Parathyroid adenoma (tissue), 2 donors: ENCODE measurements at regions not wholly inside any gene's neighbourhood (a gene's known extent, or its start where the extent isn't known, plus 50 kb on each side); places are given as distances from the start of the nearest gene placed in this dataset.

Experiments
- H2AFZ ChIP-seq: fragments of 300-600 bp; sonication (generic); one replicate; pipeline ENCODE4 v1.7.0; 2017; ENCODE audit warnings: antibody characterized with exemption, mild to moderate bottlenecking
- H3K27ac ChIP-seq: fragments of 300-600 bp; sonication (generic); one replicate; pipeline ENCODE4 v1.7.0; 2017
- H3K27me3 ChIP-seq: fragments of 300-600 bp; sonication (generic); one replicate; pipeline ENCODE4 v1.7.0; 2017; ENCODE audit warnings: low read length; ENCODE audit not compliant: control insufficient read depth, insufficient read depth
- H3K36me3 ChIP-seq: fragments of 300-600 bp; sonication (generic); one replicate; pipeline ENCODE4 v1.7.0; 2017; ENCODE audit warnings: low read length; ENCODE audit not compliant: control insufficient read depth, insufficient read depth
- H3K4me1 ChIP-seq: fragments of 300-600 bp; sonication (generic); one replicate; pipeline ENCODE4 v1.7.0; 2017; ENCODE audit warnings: control low read depth
- H3K4me2 ChIP-seq: fragments of 300-600 bp; sonication (generic); one replicate; pipeline ENCODE4 v1.7.0; 2017; ENCODE audit warnings: low read length
- H3K4me3 ChIP-seq: fragments of 300-600 bp; sonication (generic); one replicate; pipeline ENCODE4 v1.7.0; 2017; ENCODE audit warnings: low read depth, low read length
- H3K79me2 ChIP-seq: fragments of 300-600 bp; sonication (generic); one replicate; pipeline ENCODE4 v1.7.0; 2017; ENCODE audit warnings: control low read depth
- H3K9ac ChIP-seq: fragments of 300-600 bp; sonication (generic); one replicate; pipeline ENCODE4 v1.7.0; 2017; ENCODE audit warnings: mild to moderate bottlenecking
- H3K9me3 ChIP-seq: fragments of 300-600 bp; sonication (generic); one replicate; pipeline ENCODE4 v1.7.0; 2017; ENCODE audit warnings: low read length; ENCODE audit not compliant: control insufficient read depth
- CTCF ChIP-seq: fragments of 300-600 bp; sonication (generic); IDR thresholded peaks from one replicate; pipeline ENCODE4 v1.7.0; 2017; ENCODE audit warnings: antibody characterized with exemption, mild to moderate bottlenecking
- donor health status: primary hyperparathyroidism.

- no peak for TF ChIP-seq CTCF
Observed at GRCh38 chr12:115758877-115759620, 518.4 kb downstream of the MED13L start.

GRCh38 chr12:115758183-115758582 is 519.3 kb downstream of the MED13L start:
- TF ChIP-seq CTCF = no peak

More at GRCh38 chr12:115758877-115759620, 518.4 kb downstream of the MED13L start:
- H3K4me3 ChIP-seq = no peak overlapping the region
- no peaks in the 10 kb centered on the region for H3K4me1 ChIP-seq
- H3K27me3 ChIP-seq = peaks cover 7% of the 10 kb centered on the region
- H3K79me2 ChIP-seq = no peaks in the 10 kb centered on the region
- no peak overlapping the region for H3K27ac ChIP-seq
- no peak overlapping the region for H3K9ac ChIP-seq
- no peaks in the 10 kb centered on the region for H3K36me3 ChIP-seq
- H3K4me2 ChIP-seq = no peak overlapping the region
- no peaks in the 10 kb centered on the region for H3K9me3 ChIP-seq
- H2AFZ ChIP-seq = no peak overlapping the region

GRCh38 chr12:115756804-115757203 is 520.7 kb downstream of the MED13L start:
- no peak for TF ChIP-seq CTCF
- no peaks in the 10 kb centered on the region for H3K9me3 ChIP-seq
- no peaks in the 10 kb centered on the region for H3K79me2 ChIP-seq
- H3K27ac ChIP-seq = no peak overlapping the region
- no peak overlapping the region for H2AFZ ChIP-seq
- no peaks in the 10 kb centered on the region for H3K4me1 ChIP-seq
- H3K27me3 ChIP-seq = peaks cover 7% of the 10 kb centered on the region
- H3K4me2 ChIP-seq = no peak overlapping the region
- no peaks in the 10 kb centered on the region for H3K36me3 ChIP-seq
- H3K4me3 ChIP-seq = no peak overlapping the region
- no peak overlapping the region for H3K9ac ChIP-seq

More at GRCh38 chr12:115758183-115758582, 519.3 kb downstream of the MED13L start:
- H3K4me3 ChIP-seq = no peak overlapping the region
- H3K4me2 ChIP-seq = no peak overlapping the region
- H3K79me2 ChIP-seq = no peaks in the 10 kb centered on the region
- no peak overlapping the region for H3K27ac ChIP-seq
- H3K27me3 ChIP-seq = peaks cover 7% of the 10 kb centered on the region
- H3K4me1 ChIP-seq = no peaks in the 10 kb centered on the region
- H3K9ac ChIP-seq = no peak overlapping the region
- no peaks in the 10 kb centered on the region for H3K36me3 ChIP-seq
- no peaks in the 10 kb centered on the region for H3K9me3 ChIP-seq
- no peak overlapping the region for H2AFZ ChIP-seq

- Histone ChIP-seq H3K9me3 (no peaks in the 10 kb centered on the region), H3K9ac (no peak overlapping the region), H3K79me2 (no peaks in the 10 kb centered on the region), H3K4me2 (no peak overlapping the region), H3K36me3 (no peaks in the 10 kb centered on the region), H3K27ac (no peak overlapping the region), H3K4me1 (no peaks in the 10 kb centered on the region), H2AFZ (no peak overlapping the region), H3K4me3 (no peak overlapping the region), H3K27me3 (peaks cover 7% of the 10 kb centered on the region)
- no peak for TF ChIP-seq CTCF
Observed at GRCh38 chr12:115756271-115756670, 521.2 kb downstream of the MED13L start.

- Histone ChIP-seq H3K4me3 (no peak overlapping the region), H3K4me1 (no peaks in the 10 kb centered on the region), H3K27me3 (peaks cover 7% of the 10 kb centered on the region), H2AFZ (no peak overlapping the region), H3K9me3 (no peaks in the 10 kb centered on the region), H3K4me2 (no peak overlapping the region), H3K79me2 (no peaks in the 10 kb centered on the region), H3K27ac (no peak overlapping the region), H3K36me3 (no peaks in the 10 kb centered on the region), H3K9ac (no peak overlapping the region)
- no peak for TF ChIP-seq CTCF
Observed at GRCh38 chr12:115755725-115756085, 521.8 kb downstream of the MED13L start.
